A549 (cell line): ENCODE measurements at regions not wholly inside any gene's neighbourhood (a gene's known extent, or its start where the extent isn't known, plus 50 kb on each side); places are given as distances from the start of the nearest gene placed in this dataset.

ENCODE experiments used
- BCL3 ChIP-seq: fragments of >200 bp; sonication (Bioruptor Twin); formaldehyde crosslinking; IDR thresholded peaks from 3 replicates; pipeline ENCODE4 v1.6.1; 2016
- BHLHE40 ChIP-seq: IDR thresholded peaks from 2 replicates; pipeline ENCODE4 v1.6.1; 2012; ENCODE audit warnings: low read depth, low read length, inconsistent platforms
- CBX2 ChIP-seq: fragments of 200-600 bp; sonication (generic); IDR thresholded peaks from 2 replicates; pipeline ENCODE4 v1.6.1; 2016; ENCODE audit warnings: low read depth, mild to moderate bottlenecking, borderline replicate concordance
- CHD4 ChIP-seq: fragments of 200-600 bp; sonication (generic); IDR thresholded peaks from 2 replicates; pipeline ENCODE4 v1.6.1; 2016; ENCODE audit warnings: antibody characterized with exemption, mild to moderate bottlenecking, borderline replicate concordance
- CTCF ChIP-seq: fragments of >200 bp; sonication (Bioruptor Twin); formaldehyde crosslinking; IDR thresholded peaks from 3 replicates; pipeline ENCODE4 v1.5.1; 2016
- KDM1A ChIP-seq: fragments of 200-600 bp; sonication (generic); IDR thresholded peaks from 2 replicates; pipeline ENCODE4 v1.6.1; 2016; ENCODE audit warnings: low read depth, mild to moderate bottlenecking
- POLR2A ChIP-seq: IDR thresholded peaks from 2 replicates; pipeline ENCODE4 v1.6.1; 2012; ENCODE audit warnings: mild to moderate bottlenecking, low read length
- TF ChIP-seq, protein P1 (sequence below): fragments of 450-650 bp; IDR thresholded peaks from 2 replicates; pipeline ENCODE4 v1.6.1; 2014; ENCODE audit warnings: antibody characterized with exemption

DNA sequence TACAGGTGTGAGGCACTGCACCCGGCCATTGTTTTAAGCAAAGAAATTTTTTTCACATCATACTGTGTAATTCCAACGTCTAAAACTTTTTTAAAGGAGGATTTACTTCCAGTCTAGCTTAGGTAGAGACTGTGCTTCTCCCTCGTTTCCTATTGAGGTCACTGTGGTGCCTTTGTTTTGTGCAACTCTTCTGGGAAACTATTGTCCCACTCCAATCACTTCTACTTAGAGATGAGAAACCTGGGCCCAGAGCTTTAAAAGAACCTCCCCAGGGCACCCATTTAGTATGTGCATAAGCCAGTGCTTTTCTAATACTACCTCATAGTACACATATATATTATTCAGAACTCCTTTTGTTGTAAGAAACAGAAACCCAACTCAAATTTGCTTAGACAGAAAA is 120.0 kb upstream of the ZNF644 start:
- no peak for TF ChIP-seq CHD4
- TF ChIP-seq POLR2A = no peak
- no peak for TF ChIP-seq CTCF
- no peak for TF ChIP-seq BHLHE40
- TF ChIP-seq, protein P1, sequence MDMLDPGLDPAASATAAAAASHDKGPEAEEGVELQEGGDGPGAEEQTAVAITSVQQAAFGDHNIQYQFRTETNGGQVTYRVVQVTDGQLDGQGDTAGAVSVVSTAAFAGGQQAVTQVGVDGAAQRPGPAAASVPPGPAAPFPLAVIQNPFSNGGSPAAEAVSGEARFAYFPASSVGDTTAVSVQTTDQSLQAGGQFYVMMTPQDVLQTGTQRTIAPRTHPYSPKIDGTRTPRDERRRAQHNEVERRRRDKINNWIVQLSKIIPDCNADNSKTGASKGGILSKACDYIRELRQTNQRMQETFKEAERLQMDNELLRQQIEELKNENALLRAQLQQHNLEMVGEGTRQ = no peak
- TF ChIP-seq KDM1A = no peak
- TF ChIP-seq CBX2 = no peak
- TF ChIP-seq BCL3 = no peak
